ENCODE measurements at regions not wholly inside any gene's neighbourhood (a gene's known extent, or its start where the extent isn't known, plus 50 kb on each side); places are given as distances from the start of the nearest gene placed in this dataset.

- no peak for DNase-seq (ENCODE audit: low spot score)
- 88% methylated on average over 6 of the region's 6 CpGs for WGBS
Measured at GRCh38 chr2:16374671-16375070, 291.0 kb downstream of the CYRIA start.

GRCh38 chr2:16373341-16373740 is 292.3 kb downstream of the CYRIA start:
- TF ChIP-seq CTCF (IDR thresholded peaks at IDR 0.05) (no peak), POLR2AphosphoS5 (IDR thresholded peaks at IDR 0.05) (no peak), POLR2A (IDR thresholded peaks at IDR 0.05) (no peak)
- no peak for DNase-seq (ENCODE audit: low spot score)
- WGBS, result 95% methylated on average over 1 of the region's 1 CpG
- Histone ChIP-seq H3K4me1 (replicated peaks) (no peaks in the 10 kb centered on the region), H3K36me3 (no peaks in the 10 kb centered on the region), H3K9me3 (no peaks in the 10 kb centered on the region), H3K27ac (no peak overlapping the region), H3K27me3 (replicated peaks; ENCODE audit: insufficient read depth) (no peaks in the 10 kb centered on the region), H3K4me3 (no peak overlapping the region)
- intact Hi-C loops (cut with DNase I), result no loop called here

More at GRCh38 chr2:16374671-16375070, 291.0 kb downstream of the CYRIA start:
- H3K9me3 ChIP-seq, result no peaks in the 10 kb centered on the region
- H3K36me3 ChIP-seq, result no peaks in the 10 kb centered on the region
- no peaks in the 10 kb centered on the region for H3K4me1 ChIP-seq (replicated peaks)
- no peak for TF ChIP-seq POLR2AphosphoS5 (IDR thresholded peaks at IDR 0.05)
- TF ChIP-seq CTCF (IDR thresholded peaks at IDR 0.05), result no peak
- no peak for TF ChIP-seq POLR2A (IDR thresholded peaks at IDR 0.05)
- no peak overlapping the region for H3K27ac ChIP-seq
- no peaks in the 10 kb centered on the region for H3K27me3 ChIP-seq (replicated peaks; ENCODE audit: insufficient read depth)
- no peak overlapping the region for H3K4me3 ChIP-seq
- intact Hi-C loops (cut with DNase I), result no loop called here

GRCh38 chr2:16371751-16372150 is 293.9 kb downstream of the CYRIA start:
- no peak overlapping the region for H3K27ac ChIP-seq
- intact Hi-C loops (cut with DNase I), result no loop called here
- H3K4me1 ChIP-seq (replicated peaks), result no peaks in the 10 kb centered on the region
- 93% methylated on average over 6 of the region's 6 CpGs for WGBS
- TF ChIP-seq CTCF (IDR thresholded peaks at IDR 0.05), result no peak
- no peak for TF ChIP-seq POLR2A (IDR thresholded peaks at IDR 0.05)
- TF ChIP-seq POLR2AphosphoS5 (IDR thresholded peaks at IDR 0.05), result no peak
- H3K27me3 ChIP-seq (replicated peaks; ENCODE audit: insufficient read depth), result no peaks in the 10 kb centered on the region
- no peaks in the 10 kb centered on the region for H3K9me3 ChIP-seq
- no peak overlapping the region for H3K4me3 ChIP-seq
- no peaks in the 10 kb centered on the region for H3K36me3 ChIP-seq
- no peak for DNase-seq (ENCODE audit: low spot score)

GRCh38 chr2:16368951-16369350 is 296.7 kb downstream of the CYRIA start:
- no peak for TF ChIP-seq CTCF (IDR thresholded peaks at IDR 0.05)
- no peaks in the 10 kb centered on the region for H3K9me3 ChIP-seq
- intact Hi-C loops (cut with DNase I), result no loop called here
- 88% methylated on average over 7 of the region's 7 CpGs for WGBS
- H3K4me3 ChIP-seq, result no peak overlapping the region
- no peaks in the 10 kb centered on the region for H3K27me3 ChIP-seq (replicated peaks; ENCODE audit: insufficient read depth)
- no peaks in the 10 kb centered on the region for H3K36me3 ChIP-seq
- no peak for DNase-seq (ENCODE audit: low spot score)
- no peaks in the 10 kb centered on the region for H3K4me1 ChIP-seq (replicated peaks)
- H3K27ac ChIP-seq, result no peak overlapping the region

GRCh38 chr2:16368328-16368727 is 297.3 kb downstream of the CYRIA start:
- no peaks in the 10 kb centered on the region for H3K27me3 ChIP-seq (replicated peaks; ENCODE audit: insufficient read depth)
- H3K9me3 ChIP-seq, result no peaks in the 10 kb centered on the region
- DNase-seq (ENCODE audit: low spot score), result no peak
- intact Hi-C loops (cut with DNase I), result no loop called here
- H3K4me3 ChIP-seq, result no peak overlapping the region
- H3K4me1 ChIP-seq (replicated peaks), result no peaks in the 10 kb centered on the region
- no peak overlapping the region for H3K27ac ChIP-seq
- TF ChIP-seq POLR2AphosphoS5 (IDR thresholded peaks at IDR 0.05) (no peak), CTCF (IDR thresholded peaks at IDR 0.05) (no peak), POLR2A (IDR thresholded peaks at IDR 0.05) (no peak)
- 80% methylated on average over 3 of the region's 3 CpGs for WGBS
- no peaks in the 10 kb centered on the region for H3K36me3 ChIP-seq
